ENCODE measurements at regions not wholly inside any gene's neighbourhood (a gene's known extent, or its start where the extent isn't known, plus 50 kb on each side); places are given as distances from the start of the nearest gene placed in this dataset.

GRCh38 chr4:34512616-34513015 is 1731.7 kb downstream of the ARAP2 start:
- Histone ChIP-seq H3K36me3 (ENCODE audit: insufficient read depth, low read length) (no peaks in the 10 kb centered on the region), H3K4me2 (ENCODE audit: low read depth, low read length, poor library complexity, severe bottlenecking) (no peak overlapping the region), H3K4me3 (ENCODE audit: low read length, poor library complexity, severe bottlenecking) (no peak overlapping the region), H3K79me2 (ENCODE audit: insufficient read depth, low read length) (no peaks in the 10 kb centered on the region), H4K20me1 (ENCODE audit: insufficient read depth, low read length, poor library complexity, severe bottlenecking) (no peaks in the 10 kb centered on the region), H3K9me3 (ENCODE audit: insufficient read depth, low read depth, low read length) (no peaks in the 10 kb centered on the region; the same call in 1 of the 2 replicates), H3K9me2 (replicated peaks; ENCODE audit: low read depth, low read length) (no peaks in the 10 kb centered on the region), H3K4me1 (ENCODE audit: insufficient read depth, low read length, poor library complexity, severe bottlenecking) (no peaks in the 10 kb centered on the region), H3F3A (ENCODE audit: low read depth) (no peaks in the 10 kb centered on the region), H3K9ac (ENCODE audit: low read depth, low read length, poor library complexity, severe bottlenecking) (no peak overlapping the region), H2AFZ (ENCODE audit: low read length) (no peak overlapping the region), H3K27me3 (ENCODE audit: insufficient read depth, low read length, poor library complexity, severe bottlenecking) (no peaks in the 10 kb centered on the region)
- no peak for TF ChIP-seq EZH2phosphoT487 (IDR thresholded peaks at IDR 0.05; ENCODE audit: borderline replicate concordance)
- TF ChIP-seq, protein P1, sequence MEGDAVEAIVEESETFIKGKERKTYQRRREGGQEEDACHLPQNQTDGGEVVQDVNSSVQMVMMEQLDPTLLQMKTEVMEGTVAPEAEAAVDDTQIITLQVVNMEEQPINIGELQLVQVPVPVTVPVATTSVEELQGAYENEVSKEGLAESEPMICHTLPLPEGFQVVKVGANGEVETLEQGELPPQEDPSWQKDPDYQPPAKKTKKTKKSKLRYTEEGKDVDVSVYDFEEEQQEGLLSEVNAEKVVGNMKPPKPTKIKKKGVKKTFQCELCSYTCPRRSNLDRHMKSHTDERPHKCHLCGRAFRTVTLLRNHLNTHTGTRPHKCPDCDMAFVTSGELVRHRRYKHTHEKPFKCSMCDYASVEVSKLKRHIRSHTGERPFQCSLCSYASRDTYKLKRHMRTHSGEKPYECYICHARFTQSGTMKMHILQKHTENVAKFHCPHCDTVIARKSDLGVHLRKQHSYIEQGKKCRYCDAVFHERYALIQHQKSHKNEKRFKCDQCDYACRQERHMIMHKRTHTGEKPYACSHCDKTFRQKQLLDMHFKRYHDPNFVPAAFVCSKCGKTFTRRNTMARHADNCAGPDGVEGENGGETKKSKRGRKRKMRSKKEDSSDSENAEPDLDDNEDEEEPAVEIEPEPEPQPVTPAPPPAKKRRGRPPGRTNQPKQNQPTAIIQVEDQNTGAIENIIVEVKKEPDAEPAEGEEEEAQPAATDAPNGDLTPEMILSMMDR (conservative IDR thresholded peaks at IDR 0.05; ENCODE audit: low read length) = no peak

GRCh38 chr4:34516524-34516923 is 1727.8 kb downstream of the ARAP2 start:
- Histone ChIP-seq H3K9me3 (ENCODE audit: insufficient read depth, low read depth, low read length) (no peaks in the 10 kb centered on the region; the same call in 1 of the 2 replicates), H3K36me3 (ENCODE audit: insufficient read depth, low read length) (no peaks in the 10 kb centered on the region), H3K27me3 (ENCODE audit: insufficient read depth, low read length, poor library complexity, severe bottlenecking) (no peaks in the 10 kb centered on the region), H2AFZ (ENCODE audit: low read length) (no peak overlapping the region), H3K4me2 (ENCODE audit: low read depth, low read length, poor library complexity, severe bottlenecking) (no peak overlapping the region), H3K4me1 (ENCODE audit: insufficient read depth, low read length, poor library complexity, severe bottlenecking) (no peaks in the 10 kb centered on the region), H4K20me1 (ENCODE audit: insufficient read depth, low read length, poor library complexity, severe bottlenecking) (no peaks in the 10 kb centered on the region), H3F3A (ENCODE audit: low read depth) (no peaks in the 10 kb centered on the region), H3K9ac (ENCODE audit: low read depth, low read length, poor library complexity, severe bottlenecking) (no peak overlapping the region), H3K4me3 (ENCODE audit: low read length, poor library complexity, severe bottlenecking) (no peak overlapping the region), H3K9me2 (replicated peaks; ENCODE audit: low read depth, low read length) (no peaks in the 10 kb centered on the region), H3K79me2 (ENCODE audit: insufficient read depth, low read length) (no peaks in the 10 kb centered on the region)
- no peak for TF ChIP-seq EZH2phosphoT487 (IDR thresholded peaks at IDR 0.05; ENCODE audit: borderline replicate concordance)
- TF ChIP-seq, protein P1 (conservative IDR thresholded peaks at IDR 0.05; ENCODE audit: low read length) = no peak

DNA sequence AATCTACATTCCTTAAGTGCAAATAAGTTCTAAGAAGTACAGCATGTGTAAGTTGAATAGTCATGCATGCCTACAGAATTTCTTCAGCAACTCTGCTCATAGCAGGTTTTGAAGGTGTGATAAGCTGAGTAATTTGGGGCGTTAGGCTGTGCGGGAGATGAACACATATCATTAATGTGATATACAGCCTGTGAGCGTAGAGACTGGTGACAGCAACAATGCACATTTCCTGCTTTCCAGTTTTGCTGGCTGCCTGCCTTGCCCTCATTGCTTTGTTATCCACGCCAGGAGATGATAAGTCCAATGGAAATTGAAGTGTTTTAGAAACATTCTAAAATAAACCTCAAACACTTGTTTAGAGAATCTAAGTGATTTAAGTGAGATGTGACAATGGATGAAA is 1709.4 kb downstream of the ARAP2 start:
- Histone ChIP-seq H3K9ac (ENCODE audit: low read depth, low read length, poor library complexity, severe bottlenecking) (no peak overlapping the region), H3K27me3 (ENCODE audit: insufficient read depth, low read length, poor library complexity, severe bottlenecking) (no peaks in the 10 kb centered on the region), H3K9me3 (ENCODE audit: insufficient read depth, low read depth, low read length) (no peaks in the 10 kb centered on the region), H3K4me1 (ENCODE audit: insufficient read depth, low read length, poor library complexity, severe bottlenecking) (no peaks in the 10 kb centered on the region), H3K4me2 (ENCODE audit: low read depth, low read length, poor library complexity, severe bottlenecking) (no peak overlapping the region), H3F3A (ENCODE audit: low read depth) (no peaks in the 10 kb centered on the region), H2AFZ (ENCODE audit: low read length) (no peak overlapping the region), H3K9me2 (replicated peaks; ENCODE audit: low read depth, low read length) (no peaks in the 10 kb centered on the region), H4K20me1 (ENCODE audit: insufficient read depth, low read length, poor library complexity, severe bottlenecking) (no peaks in the 10 kb centered on the region), H3K79me2 (ENCODE audit: insufficient read depth, low read length) (no peaks in the 10 kb centered on the region), H3K36me3 (ENCODE audit: insufficient read depth, low read length) (no peaks in the 10 kb centered on the region), H3K4me3 (ENCODE audit: low read length, poor library complexity, severe bottlenecking) (no peak overlapping the region)
- TF ChIP-seq EZH2phosphoT487 (IDR thresholded peaks at IDR 0.05; ENCODE audit: borderline replicate concordance) = no peak
- TF ChIP-seq, protein P1 (conservative IDR thresholded peaks at IDR 0.05; ENCODE audit: low read length) = no peak

All from Loucy (cell line).